Bronchial epithelial cell (primary cell): ENCODE measurements at regions not wholly inside any gene's neighbourhood (a gene's known extent, or its start where the extent isn't known, plus 50 kb on each side); places are given as distances from the start of the nearest gene placed in this dataset.
"Not testable (repeated sequence)": the region's sequence is repeated elsewhere in the genome, so short reads cannot be mapped to it uniquely, and the experiment has no call there.

Experiments used
- DNase-seq: peaks from one replicate; pipeline ENCODE4 v3.0.0-alpha.2; 2010; ENCODE audit warnings: low read depth
- FAIRE-seq: peaks from 2 replicates; lab custom pipeline; 2011; peaks lifted over from hg19 to GRCh38; lab: Jason Lieb, UNC
- H3K27me3 ChIP-seq: 2 replicates; pipeline ENCODE4 v1.5.1; 2011; ENCODE audit warnings: low read length; ENCODE audit not compliant: control insufficient read depth, insufficient read depth
- H3K36me3 ChIP-seq: 2 replicates; pipeline ENCODE4 v1.5.1; 2011; ENCODE audit warnings: low read length; ENCODE audit not compliant: control insufficient read depth, insufficient read depth
- H3K4me3 ChIP-seq: 2 replicates; pipeline ENCODE4 v1.5.1; 2011; ENCODE audit warnings: mild to moderate bottlenecking, low read depth, low read length, control low read depth
- CTCF ChIP-seq: IDR thresholded peaks from 2 replicates; pipeline ENCODE4 v1.5.1; 2011; ENCODE audit warnings: mild to moderate bottlenecking, moderate library complexity, low read length, control low read depth, inconsistent platforms; ENCODE audit not compliant: insufficient read depth, severe bottlenecking

- TF ChIP-seq CTCF, result peak; percentile 41
- no peak for FAIRE-seq
- Histone ChIP-seq H3K27me3 (no peaks in the 10 kb centered on the region), H3K4me3 (no peak overlapping the region), H3K36me3 (no peaks in the 10 kb centered on the region)
- DNase-seq, result peak; percentile 61
Measured at GRCh38 chr11:69948256-69949141, 129.3 kb upstream of the FGF3 start.

DNA sequence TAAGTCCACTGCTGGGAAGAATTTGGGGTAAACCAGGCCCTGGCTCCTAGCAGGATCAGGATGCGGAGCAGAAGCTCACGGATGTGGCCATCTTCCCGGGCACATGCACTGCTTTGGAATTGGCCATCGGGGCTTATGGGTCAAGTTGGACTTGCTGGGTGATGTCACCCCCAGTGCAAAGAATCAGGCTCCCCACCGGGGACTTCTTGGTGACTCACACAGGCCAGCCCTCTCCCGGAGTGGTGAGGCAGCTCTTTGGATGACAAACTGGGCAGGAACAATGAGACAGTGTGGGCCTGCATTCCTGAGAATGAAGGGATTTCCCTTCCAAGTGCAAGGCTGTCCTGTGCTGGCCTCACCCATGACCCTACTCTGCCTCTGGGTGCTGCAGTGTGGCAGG, 128.8 kb upstream of the ANO1 start:
- DNase-seq, result peak; percentile 91
- Histone ChIP-seq H3K4me3 (no peak overlapping the region), H3K36me3 (no peaks in the 10 kb centered on the region), H3K27me3 (no peaks in the 10 kb centered on the region)
- no peak for TF ChIP-seq CTCF
- no peak for FAIRE-seq

DNA sequence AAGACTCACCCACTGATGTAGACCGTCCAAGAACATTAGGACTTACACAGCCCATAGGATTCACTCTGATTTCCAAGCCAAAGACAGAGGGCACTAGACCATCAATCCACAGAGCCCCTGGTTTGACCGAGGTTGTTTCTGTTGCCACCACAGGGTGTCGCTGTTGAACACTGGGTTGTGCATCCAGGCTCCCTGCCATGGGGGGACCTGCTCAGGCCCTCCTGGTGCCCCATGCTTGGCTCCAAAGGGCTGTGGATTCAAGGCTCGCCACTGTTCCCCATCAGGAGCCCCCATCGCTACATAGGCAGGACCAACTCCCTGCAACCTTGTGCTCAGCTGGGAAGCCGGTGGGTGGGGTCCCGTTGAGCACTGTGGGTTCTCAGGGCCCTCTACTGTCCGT, 128.0 kb upstream of the ANO1 start:
- Histone ChIP-seq H3K36me3 (no peaks in the 10 kb centered on the region), H3K27me3 (no peaks in the 10 kb centered on the region), H3K4me3 (no peak overlapping the region)
- DNase-seq (no peak), FAIRE-seq (no peak)
- TF ChIP-seq CTCF, result peak; percentile 58

DNA sequence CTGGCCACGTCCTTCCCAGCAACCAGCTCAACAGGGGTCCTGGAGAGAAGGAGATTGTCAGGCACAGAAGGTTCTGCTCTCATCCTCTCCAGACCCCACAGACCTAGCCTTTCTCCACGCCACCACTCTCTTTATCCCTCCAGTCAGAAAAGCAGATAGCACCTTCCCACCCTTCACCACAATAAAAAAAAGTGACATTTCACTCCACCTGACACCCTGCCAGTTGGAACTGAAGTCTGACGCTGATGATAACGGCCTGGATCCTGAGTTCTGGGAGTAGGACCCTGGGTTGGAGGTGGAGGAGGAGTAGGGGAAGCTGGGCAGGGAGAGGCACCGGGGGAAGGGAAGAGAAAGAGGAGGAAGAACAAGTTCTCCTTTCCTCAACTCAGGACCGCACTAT, 127.5 kb upstream of the ANO1 start:
- no peak for FAIRE-seq

GRCh38 chr11:69951821-69952220, 126.3 kb upstream of the ANO1 start:
- Histone ChIP-seq H3K4me3 (no peak overlapping the region), H3K27me3 (no peaks in the 10 kb centered on the region), H3K36me3 (no peaks in the 10 kb centered on the region)
- no peak for DNase-seq
- no peak for FAIRE-seq
- no peak for TF ChIP-seq CTCF

More for the DNA sequence above, 127.5 kb upstream of the ANO1 start:
- no peak for TF ChIP-seq CTCF
- no peaks in the 10 kb centered on the region for H3K27me3 ChIP-seq
- DNase-seq, result no peak
- H3K36me3 ChIP-seq, result no peaks in the 10 kb centered on the region
- H3K4me3 ChIP-seq, result no peak overlapping the region

GRCh38 chr11:69952229-69952975, 125.7 kb upstream of the ANO1 start:
- not testable (repeated sequence) for H3K4me3 ChIP-seq, H3K36me3 ChIP-seq, H3K27me3 ChIP-seq, DNase-seq
- peak; percentile 7 for FAIRE-seq
